Peyer's patch (tissue), 4 donors: ENCODE measurements at regions not wholly inside any gene's neighbourhood (a gene's known extent, or its start where the extent isn't known, plus 50 kb on each side); places are given as distances from the start of the nearest gene placed in this dataset.

Experiments used
- POLR2A ChIP-seq, 2 donors: fragments of 450-650 bp; IDR thresholded peaks; one replicate each; pipeline ENCODE4 v1.5.1; 2017; ENCODE audit warnings: antibody characterized with exemption in 2 of 2, mild to moderate bottlenecking in 2 of 2, moderate library complexity in 2 of 2
- TF ChIP-seq, protein P1 (sequence below), 6 experiments: fragments of 450-650 bp in 4 of 6; fragments of 200-600 bp in 2 of 6; sonication (generic) in 1 of 6; IDR thresholded peaks; one replicate each; pipeline ENCODE4 v1.5.1; 2017 to 2019; ENCODE audit warnings: antibody characterized with exemption in 6 of 6, mild to moderate bottlenecking in 3 of 6, moderate library complexity in 1 of 6

DNA sequence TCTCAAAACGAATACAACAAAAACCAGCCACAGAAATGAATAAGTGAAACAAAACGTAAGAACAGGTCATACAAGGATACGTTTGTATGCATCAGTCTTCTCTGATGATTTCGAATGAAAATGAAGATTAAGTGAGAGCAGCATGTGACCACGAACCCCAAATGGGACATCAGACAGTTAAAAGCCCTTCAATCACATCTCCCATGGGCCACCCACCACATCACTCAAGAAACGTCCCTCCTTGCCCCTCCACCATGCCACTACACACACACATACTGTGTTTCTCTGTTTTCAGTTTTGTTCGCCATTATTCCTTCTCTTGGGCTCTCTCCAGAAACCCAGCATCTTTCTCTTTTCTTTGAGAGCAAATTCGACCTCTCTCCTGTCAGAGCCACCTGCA, 355.6 kb upstream of the KAZN start:
- TF ChIP-seq, protein P1, sequence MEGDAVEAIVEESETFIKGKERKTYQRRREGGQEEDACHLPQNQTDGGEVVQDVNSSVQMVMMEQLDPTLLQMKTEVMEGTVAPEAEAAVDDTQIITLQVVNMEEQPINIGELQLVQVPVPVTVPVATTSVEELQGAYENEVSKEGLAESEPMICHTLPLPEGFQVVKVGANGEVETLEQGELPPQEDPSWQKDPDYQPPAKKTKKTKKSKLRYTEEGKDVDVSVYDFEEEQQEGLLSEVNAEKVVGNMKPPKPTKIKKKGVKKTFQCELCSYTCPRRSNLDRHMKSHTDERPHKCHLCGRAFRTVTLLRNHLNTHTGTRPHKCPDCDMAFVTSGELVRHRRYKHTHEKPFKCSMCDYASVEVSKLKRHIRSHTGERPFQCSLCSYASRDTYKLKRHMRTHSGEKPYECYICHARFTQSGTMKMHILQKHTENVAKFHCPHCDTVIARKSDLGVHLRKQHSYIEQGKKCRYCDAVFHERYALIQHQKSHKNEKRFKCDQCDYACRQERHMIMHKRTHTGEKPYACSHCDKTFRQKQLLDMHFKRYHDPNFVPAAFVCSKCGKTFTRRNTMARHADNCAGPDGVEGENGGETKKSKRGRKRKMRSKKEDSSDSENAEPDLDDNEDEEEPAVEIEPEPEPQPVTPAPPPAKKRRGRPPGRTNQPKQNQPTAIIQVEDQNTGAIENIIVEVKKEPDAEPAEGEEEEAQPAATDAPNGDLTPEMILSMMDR (IDR thresholded peaks at IDR 0.05), result no peak
- no peak for TF ChIP-seq POLR2A (IDR thresholded peaks at IDR 0.05)
